H9 (cell line): ENCODE measurements at regions not wholly inside any gene's neighbourhood (a gene's known extent, or its start where the extent isn't known, plus 50 kb on each side); places are given as distances from the start of the nearest gene placed in this dataset.

Experiments
- DNase-seq: peaks from one replicate; pipeline ENCODE4 v3.0.0-alpha.2; 2017
- H2AFZ ChIP-seq: one replicate; pipeline ENCODE4 v1.6.1; 2013; ENCODE audit warnings: mild to moderate bottlenecking, low read length, control low read depth, moderate library complexity
- H2AK5ac ChIP-seq: 2 replicates; pipeline ENCODE4 v1.6.1; 2013; ENCODE audit warnings: low read length, control low read depth, mixed read lengths; ENCODE audit not compliant: insufficient read length
- H2BK120ac ChIP-seq: one replicate; pipeline ENCODE4 v1.6.1; 2013; ENCODE audit warnings: low read depth, mild to moderate bottlenecking, low read length, control low read depth, inconsistent platforms; ENCODE audit not compliant: poor library complexity, severe bottlenecking
- H2BK12ac ChIP-seq: 2 replicates; pipeline ENCODE4 v1.6.1; 2013; ENCODE audit warnings: low read length, control low read depth, mixed read lengths, low read depth; ENCODE audit not compliant: insufficient read length
- H2BK15ac ChIP-seq: 2 replicates; pipeline ENCODE4 v1.6.1; 2013; ENCODE audit warnings: low read depth, low read length, control low read depth
- H2BK20ac ChIP-seq: one replicate; pipeline ENCODE4 v1.6.1; 2013; ENCODE audit warnings: low read depth, mild to moderate bottlenecking, low read length, control low read depth, inconsistent platforms; ENCODE audit not compliant: poor library complexity, severe bottlenecking
- H2BK5ac ChIP-seq: 2 replicates; pipeline ENCODE4 v1.6.1; 2013; ENCODE audit warnings: low read length, control low read depth, mixed read lengths; ENCODE audit not compliant: insufficient read length
- H3K14ac ChIP-seq: 2 replicates; pipeline ENCODE4 v1.6.1; 2013; ENCODE audit warnings: low read length, control low read depth; ENCODE audit not compliant: insufficient read depth
- H3K18ac ChIP-seq: 2 replicates; pipeline ENCODE4 v1.6.1; 2013; ENCODE audit warnings: low read depth, mild to moderate bottlenecking, mixed read lengths, low read length, control low read depth; ENCODE audit not compliant: insufficient read length
- H3K23ac ChIP-seq: 2 replicates; pipeline ENCODE4 v1.6.1; 2013; ENCODE audit warnings: low read length, control low read depth, mixed read lengths, low read depth; ENCODE audit not compliant: insufficient read length
- H3K23me2 ChIP-seq: 2 replicates; pipeline ENCODE4 v1.6.1; 2013; ENCODE audit warnings: low read depth, mild to moderate bottlenecking, mixed read lengths, low read length, control low read depth; ENCODE audit not compliant: insufficient read length, poor library complexity, severe bottlenecking
- H3K27ac ChIP-seq: 2 replicates; pipeline ENCODE4 v1.5.1; 2013; ENCODE audit warnings: low read length, control low read depth, mixed read lengths, low read depth; ENCODE audit not compliant: insufficient read length
- H3K27me3 ChIP-seq: 2 replicates; pipeline ENCODE4 v1.6.1; 2013; ENCODE audit warnings: low read length, control low read depth, inconsistent platforms; ENCODE audit not compliant: insufficient read depth
- H3K4ac ChIP-seq: 2 replicates; pipeline ENCODE4 v1.6.1; 2013; ENCODE audit warnings: low read depth, mild to moderate bottlenecking, control low read depth, inconsistent platforms, low read length, moderate library complexity
- H3K4me1 ChIP-seq: 2 replicates; pipeline ENCODE4 v1.6.1; 2013; ENCODE audit warnings: low read length, control low read depth, inconsistent platforms; ENCODE audit not compliant: insufficient read depth
- H3K4me2 ChIP-seq: 2 replicates; pipeline ENCODE4 v1.6.1; 2013; ENCODE audit warnings: low read length, control low read depth, mixed read lengths; ENCODE audit not compliant: insufficient read length, insufficient read depth
- H3K56ac ChIP-seq: 2 replicates; pipeline ENCODE4 v1.6.1; 2013; ENCODE audit warnings: low read depth, mild to moderate bottlenecking, mixed read lengths, low read length, control low read depth; ENCODE audit not compliant: insufficient read length
- H3K79me1 ChIP-seq: 2 replicates; pipeline ENCODE4 v1.6.1; 2013; ENCODE audit warnings: low read depth, mild to moderate bottlenecking, moderate library complexity, low read length, control low read depth, inconsistent platforms; ENCODE audit not compliant: insufficient read depth, poor library complexity, severe bottlenecking
- H3K79me2 ChIP-seq: 2 replicates; pipeline ENCODE4 v1.6.1; 2013; ENCODE audit warnings: low read length, control low read depth, inconsistent platforms; ENCODE audit not compliant: insufficient read depth
- H3K9ac ChIP-seq: 2 replicates; pipeline ENCODE4 v1.6.1; 2013; ENCODE audit warnings: low read length, control low read depth, mixed read lengths; ENCODE audit not compliant: insufficient read length; ENCODE audit errors: extremely low read depth
- H3K9me3 ChIP-seq: one replicate; pipeline ENCODE4 v1.6.1; 2013; ENCODE audit warnings: low read depth, low read length, inconsistent platforms; ENCODE audit not compliant: control insufficient read depth
- H3T11ph ChIP-seq: one replicate; pipeline ENCODE4 v1.6.1; 2013; ENCODE audit warnings: mild to moderate bottlenecking, low read length, control low read depth, inconsistent platforms
- H4K20me1 ChIP-seq: one replicate; pipeline ENCODE4 v1.6.1; 2013; ENCODE audit not compliant: control insufficient read depth, insufficient read length, insufficient read depth
- H4K5ac ChIP-seq: 2 replicates; pipeline ENCODE4 v1.6.1; 2013; ENCODE audit warnings: low read depth, mild to moderate bottlenecking, mixed read lengths, low read length, control low read depth; ENCODE audit not compliant: insufficient read length
- H4K8ac ChIP-seq: replicated peaks from 2 replicates; pipeline ENCODE4 v1.6.1; 2013; ENCODE audit warnings: low read length, control low read depth, mixed read lengths, low read depth; ENCODE audit not compliant: insufficient read length
- H4K91ac ChIP-seq: 2 replicates; pipeline ENCODE4 v1.6.1; 2013; ENCODE audit warnings: low read depth, mild to moderate bottlenecking, moderate library complexity, mixed read lengths, low read length, control low read depth; ENCODE audit not compliant: insufficient read length
- H3K27ac Mint-ChIP-seq, 3 experiments: 2 replicates in 2 of 3; 3 replicates in 1 of 3; pipeline ENCODE4 v1.8.0; 2020 to 2021; ENCODE audit warnings: mixed read lengths in 3 of 3, mild to moderate bottlenecking in 1 of 3, moderate library complexity in 1 of 3
- H3K27me3 Mint-ChIP-seq: 2 replicates; pipeline ENCODE4 v1.8.0; 2021; ENCODE audit warnings: low read depth, mild to moderate bottlenecking, moderate library complexity, mixed read lengths
- H3K36me3 Mint-ChIP-seq, 3 experiments: 2 replicates in 2 of 3; 3 replicates in 1 of 3; pipeline ENCODE4 v1.8.0; 2020 to 2021; ENCODE audit warnings: low read depth in 3 of 3, mixed read lengths in 3 of 3; ENCODE audit not compliant: insufficient read depth in 1 of 3
- H3K4me1 Mint-ChIP-seq, 2 experiments: 2 replicates each; pipeline ENCODE4 v1.8.0; 2020; ENCODE audit warnings: mixed read lengths in 2 of 2
- H3K4me3 Mint-ChIP-seq, 2 experiments: 2 replicates in 1 of 2; 3 replicates in 1 of 2; pipeline ENCODE4 v1.8.0; 2020 to 2021; ENCODE audit warnings: mild to moderate bottlenecking in 2 of 2, mixed read lengths in 2 of 2, moderate library complexity in 1 of 2
- H3K9me3 Mint-ChIP-seq, 2 experiments: 2 replicates in 1 of 2; 3 replicates in 1 of 2; pipeline ENCODE4 v1.8.0; 2020; ENCODE audit warnings: mild to moderate bottlenecking in 2 of 2, mixed read lengths in 2 of 2, moderate library complexity in 1 of 2
- WGBS: extraction: QIAGEN DNeasy Blood & Tissue Kit; methylation state at CpG from one replicate; pipeline ENCODE4 v1.1.7; 2013; ENCODE audit warnings: missing lambda C conversion rate, low lambda C conversion rate, mixed read lengths; ENCODE audit not compliant: insufficient read length; ENCODE audit errors: extremely low coverage; 5-methylcytosine and 5-hydroxymethylcytosine counted together
- TF ChIP-seq, protein P1 (sequence below): fragments of 200-600 bp; sonication (generic); conservative IDR thresholded peaks from 3 replicates; pipeline ENCODE4 v1.8.0; 2021; ENCODE audit warnings: antibody characterized with exemption, mild to moderate bottlenecking

- Histone ChIP-seq H2BK12ac (no peak overlapping the region), H3K4me2 (no peak overlapping the region), H3K79me2 (no peaks in the 10 kb centered on the region), H4K8ac (no peak overlapping the region), H4K20me1 (no peaks in the 10 kb centered on the region), H3K4me1 (peaks cover 4% of the 10 kb centered on the region), H2BK20ac (no peak overlapping the region), H4K5ac (no peak overlapping the region), H3K23ac (no peak overlapping the region), H2BK120ac (no peak overlapping the region), H3K23me2 (no peaks in the 10 kb centered on the region), H3K27ac (no peak overlapping the region), H2BK15ac (no peak overlapping the region), H2AK5ac (no peak overlapping the region), H3K4ac (no peak overlapping the region), H3K18ac (no peak overlapping the region), H2BK5ac (no peak overlapping the region), H3K79me1 (no peaks in the 10 kb centered on the region), H3K9ac (no peak overlapping the region), H3T11ph (no peak overlapping the region), H4K91ac (no peak overlapping the region), H3K14ac (no peak overlapping the region), H2AFZ (no peak overlapping the region), H3K56ac (no peak overlapping the region), H3K27me3 (no peaks in the 10 kb centered on the region), H3K9me3 (no peaks in the 10 kb centered on the region)
- Mint-ChIP-seq H3K27me3 (peaks cover 3% of the 10 kb centered on the region), H3K4me3 (no peak overlapping the region), H3K36me3 (peaks cover 0 to 5% (median 2%) of the 10 kb centered on the region in 3 experiments; a peak in 2 of 7 replicates), H3K9me3 (peaks cover 7 to 9% of the 10 kb centered on the region in 2 experiments), H3K4me1 (peaks cover 27 to 38% of the 10 kb centered on the region in 2 experiments), H3K27ac (no peak overlapping the region)
- no peak for DNase-seq
- TF ChIP-seq, protein P1, sequence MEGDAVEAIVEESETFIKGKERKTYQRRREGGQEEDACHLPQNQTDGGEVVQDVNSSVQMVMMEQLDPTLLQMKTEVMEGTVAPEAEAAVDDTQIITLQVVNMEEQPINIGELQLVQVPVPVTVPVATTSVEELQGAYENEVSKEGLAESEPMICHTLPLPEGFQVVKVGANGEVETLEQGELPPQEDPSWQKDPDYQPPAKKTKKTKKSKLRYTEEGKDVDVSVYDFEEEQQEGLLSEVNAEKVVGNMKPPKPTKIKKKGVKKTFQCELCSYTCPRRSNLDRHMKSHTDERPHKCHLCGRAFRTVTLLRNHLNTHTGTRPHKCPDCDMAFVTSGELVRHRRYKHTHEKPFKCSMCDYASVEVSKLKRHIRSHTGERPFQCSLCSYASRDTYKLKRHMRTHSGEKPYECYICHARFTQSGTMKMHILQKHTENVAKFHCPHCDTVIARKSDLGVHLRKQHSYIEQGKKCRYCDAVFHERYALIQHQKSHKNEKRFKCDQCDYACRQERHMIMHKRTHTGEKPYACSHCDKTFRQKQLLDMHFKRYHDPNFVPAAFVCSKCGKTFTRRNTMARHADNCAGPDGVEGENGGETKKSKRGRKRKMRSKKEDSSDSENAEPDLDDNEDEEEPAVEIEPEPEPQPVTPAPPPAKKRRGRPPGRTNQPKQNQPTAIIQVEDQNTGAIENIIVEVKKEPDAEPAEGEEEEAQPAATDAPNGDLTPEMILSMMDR = no peak
- WGBS = no CpG with 5 or more reads among the region's 1 CpG
These were observed 77.7 kb upstream of the ZBTB40 start for GRCh38 chr1:22374001-22374400.
